ENCODE measurements at regions not wholly inside any gene's neighbourhood (a gene's known extent, or its start where the extent isn't known, plus 50 kb on each side); places are given as distances from the start of the nearest gene placed in this dataset.

DNA sequence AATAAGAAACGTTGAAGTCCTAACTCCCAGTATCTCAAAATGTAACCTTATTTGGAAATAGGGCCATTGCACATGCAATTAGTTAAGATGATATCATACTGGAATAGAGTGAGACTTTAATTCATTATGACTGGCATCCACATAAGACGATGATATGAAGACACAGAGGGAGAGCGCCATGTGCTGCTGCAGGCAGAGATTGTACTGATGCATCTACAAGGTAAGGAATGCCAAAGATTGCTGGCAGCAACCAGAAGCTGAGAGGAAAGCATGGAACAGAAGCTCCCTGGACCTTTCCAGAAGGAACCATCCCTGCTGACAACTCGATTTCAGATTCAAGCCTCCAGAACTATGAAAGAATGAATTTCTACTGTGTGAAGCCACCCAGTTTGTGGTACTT, 697.0 kb upstream of the INTU start:
- ChIA-PET POLR2A (no interaction called here), CTCF (no interaction called here)
- no peaks in the 10 kb centered on the region for H3K4me1 ChIP-seq (ENCODE audit: insufficient read depth, low read length)
- Mint-ChIP-seq H3K4me3 (no peak overlapping the region), H3K4me1 (no peaks in the 10 kb centered on the region), H3K36me3 (no peaks in the 10 kb centered on the region), H3K9me3 (peaks cover 3 to 15% (median 7%) of the 10 kb centered on the region in 5 donors), H3K27ac (no peak overlapping the region), H3K27me3 (no peaks in the 10 kb centered on the region)
- no peak overlapping the region for H3K4me3 ChIP-seq (ENCODE audit: low read length)
- no peaks in the 10 kb centered on the region for H3K9me3 ChIP-seq (ENCODE audit: low read length)
- H3K27ac ChIP-seq (ENCODE audit: low read depth, low read length) = no peak overlapping the region
- DNase-seq = no peak
- no peaks in the 10 kb centered on the region for H3K27me3 ChIP-seq (ENCODE audit: insufficient read depth, low read length, poor library complexity, severe bottlenecking)
- no peaks in the 10 kb centered on the region for H3K36me3 ChIP-seq (ENCODE audit: insufficient read depth, low read length)

DNA sequence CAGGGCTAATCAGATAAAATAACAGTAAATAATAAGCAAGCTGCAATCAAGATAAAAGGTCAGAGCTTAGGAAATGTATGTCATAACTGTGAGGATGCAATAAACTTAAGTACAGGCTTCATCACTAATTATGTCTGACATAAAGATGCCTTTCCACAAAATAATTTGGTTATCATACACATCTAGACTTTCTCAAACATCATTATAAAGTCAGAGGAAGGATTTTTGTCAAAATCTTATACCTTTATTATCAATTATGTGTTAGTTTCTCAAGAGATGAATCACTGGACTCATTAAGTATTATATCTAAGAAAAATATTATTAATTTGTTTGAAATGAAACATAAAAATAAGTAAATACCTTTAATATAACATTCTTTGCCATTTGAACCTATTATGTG, 695.4 kb upstream of the INTU start:
- H3K27me3 Mint-ChIP-seq = no peaks in the 10 kb centered on the region
- peaks cover 3 to 15% (median 8%) of the 10 kb centered on the region in 5 donors for H3K9me3 Mint-ChIP-seq

DNA sequence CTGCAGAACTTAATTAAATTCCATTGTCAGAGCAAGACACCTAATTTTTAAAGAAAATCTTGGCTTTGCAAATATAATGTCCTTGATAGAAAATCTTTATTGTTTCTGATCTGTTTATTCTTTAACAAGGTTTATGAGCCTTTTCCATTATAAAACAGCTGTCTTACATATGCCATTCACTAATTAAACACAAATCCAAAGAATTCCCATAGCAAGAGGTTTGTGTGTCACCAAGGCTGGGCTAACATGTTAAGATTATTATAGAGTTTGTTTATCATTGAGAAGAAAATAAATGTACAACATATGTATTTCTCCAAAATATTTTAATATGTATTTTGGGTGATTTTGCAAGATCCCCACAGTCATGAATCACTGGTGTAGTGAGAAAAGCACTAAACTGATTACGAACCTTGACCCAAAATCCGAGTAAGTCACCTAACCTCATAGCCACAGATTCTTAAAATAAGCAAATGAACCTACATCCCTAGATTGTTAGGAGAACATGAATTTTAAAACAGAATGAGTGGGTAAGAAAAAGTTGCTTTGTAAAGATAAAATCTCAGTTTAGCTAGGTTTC, 694.8 kb upstream of the INTU start:
- Histone ChIP-seq H3K27ac (ENCODE audit: low read depth, low read length) (no peak overlapping the region), H3K4me3 (ENCODE audit: low read length) (no peak overlapping the region), H3K36me3 (ENCODE audit: insufficient read depth, low read length) (no peaks in the 10 kb centered on the region), H3K9me3 (ENCODE audit: low read length) (no peaks in the 10 kb centered on the region), H3K27me3 (ENCODE audit: insufficient read depth, low read length, poor library complexity, severe bottlenecking) (no peaks in the 10 kb centered on the region), H3K4me1 (ENCODE audit: insufficient read depth, low read length) (no peaks in the 10 kb centered on the region)
- Mint-ChIP-seq H3K4me3 (no peak overlapping the region), H3K27ac (no peak overlapping the region), H3K9me3 (peaks cover 3 to 15% (median 8%) of the 10 kb centered on the region in 5 donors), H3K27me3 (no peaks in the 10 kb centered on the region), H3K4me1 (no peaks in the 10 kb centered on the region), H3K36me3 (no peaks in the 10 kb centered on the region)
- CTCF ChIA-PET = no interaction called here
- POLR2A ChIA-PET = no interaction called here
- no peak for DNase-seq

More for the DNA sequence above, 695.4 kb upstream of the INTU start:
- H3K4me1 ChIP-seq (ENCODE audit: insufficient read depth, low read length) = no peaks in the 10 kb centered on the region
- no peaks in the 10 kb centered on the region for H3K4me1 Mint-ChIP-seq
- no peak for DNase-seq
- H3K9me3 ChIP-seq (ENCODE audit: low read length) = no peaks in the 10 kb centered on the region
- no peak overlapping the region for H3K27ac Mint-ChIP-seq
- no peaks in the 10 kb centered on the region for H3K36me3 Mint-ChIP-seq
- CTCF ChIA-PET = no interaction called here
- H3K27me3 ChIP-seq (ENCODE audit: insufficient read depth, low read length, poor library complexity, severe bottlenecking) = no peaks in the 10 kb centered on the region
- no peak overlapping the region for H3K27ac ChIP-seq (ENCODE audit: low read depth, low read length)
- H3K36me3 ChIP-seq (ENCODE audit: insufficient read depth, low read length) = no peaks in the 10 kb centered on the region
- POLR2A ChIA-PET = no interaction called here
- no peak overlapping the region for H3K4me3 Mint-ChIP-seq
- H3K4me3 ChIP-seq (ENCODE audit: low read length) = no peak overlapping the region

DNA sequence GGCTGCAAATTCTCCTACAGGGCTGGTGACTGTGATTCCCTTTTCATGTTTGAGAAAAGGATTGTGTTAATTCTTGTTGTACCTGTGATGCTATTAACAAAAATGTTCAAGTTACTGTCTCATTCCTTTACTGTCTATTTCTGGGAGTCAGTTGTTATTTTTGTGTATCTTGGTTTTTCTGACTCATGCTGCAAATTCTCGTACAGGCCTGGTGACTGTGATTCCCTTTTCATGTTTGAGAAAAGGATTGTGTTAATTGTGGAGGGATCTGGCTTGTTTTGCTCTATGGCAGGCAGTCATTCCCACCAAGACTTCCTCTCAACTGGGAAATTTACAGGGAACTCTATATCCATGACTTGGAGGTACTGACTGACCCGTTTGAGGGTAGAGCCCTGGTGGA, 693.4 kb upstream of the INTU start:
- CTCF ChIA-PET = no interaction called here

DNA sequence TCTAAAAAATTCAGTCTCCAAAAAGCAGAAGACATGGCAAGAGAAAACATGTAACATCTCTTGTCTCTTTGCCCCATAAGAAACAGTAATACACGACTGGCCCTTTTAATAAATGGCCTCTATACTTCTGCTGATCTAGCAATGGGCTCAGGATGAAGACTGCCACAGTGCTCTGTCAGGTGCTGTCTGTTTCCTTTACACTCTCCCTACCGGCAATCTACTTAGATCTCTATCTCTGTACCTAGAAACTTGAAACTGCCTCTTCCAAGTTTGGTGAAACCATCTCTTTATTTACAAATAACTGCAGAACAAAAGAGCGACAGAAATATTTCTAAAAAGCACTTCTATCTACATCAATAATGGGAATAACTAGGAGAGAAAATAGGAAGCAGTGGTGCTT, 685.2 kb upstream of the INTU start:
- no peak for DNase-seq
- Mint-ChIP-seq H3K4me1 (no peaks in the 10 kb centered on the region), H3K4me3 (no peak overlapping the region), H3K36me3 (no peaks in the 10 kb centered on the region), H3K27me3 (no peaks in the 10 kb centered on the region), H3K27ac (no peak overlapping the region), H3K9me3 (peaks cover 0 to 14% (median 2%) of the 10 kb centered on the region in 5 donors)
- ChIA-PET CTCF (no interaction called here), POLR2A (no interaction called here)
- Histone ChIP-seq H3K4me3 (ENCODE audit: low read length) (no peak overlapping the region), H3K27me3 (ENCODE audit: insufficient read depth, low read length, poor library complexity, severe bottlenecking) (no peaks in the 10 kb centered on the region), H3K27ac (ENCODE audit: low read depth, low read length) (no peak overlapping the region), H3K9me3 (ENCODE audit: low read length) (no peaks in the 10 kb centered on the region), H3K36me3 (ENCODE audit: insufficient read depth, low read length) (no peaks in the 10 kb centered on the region), H3K4me1 (ENCODE audit: insufficient read depth, low read length) (no peaks in the 10 kb centered on the region)

More for the DNA sequence above, 693.4 kb upstream of the INTU start:
- Histone ChIP-seq H3K27ac (ENCODE audit: low read depth, low read length) (no peak overlapping the region), H3K9me3 (ENCODE audit: low read length) (no peaks in the 10 kb centered on the region), H3K4me1 (ENCODE audit: insufficient read depth, low read length) (no peaks in the 10 kb centered on the region), H3K36me3 (ENCODE audit: insufficient read depth, low read length) (no peaks in the 10 kb centered on the region), H3K4me3 (ENCODE audit: low read length) (no peak overlapping the region), H3K27me3 (ENCODE audit: insufficient read depth, low read length, poor library complexity, severe bottlenecking) (no peaks in the 10 kb centered on the region)
- H3K36me3 Mint-ChIP-seq = no peaks in the 10 kb centered on the region
- H3K27ac Mint-ChIP-seq = no peak overlapping the region
- no peak overlapping the region for H3K4me3 Mint-ChIP-seq
- POLR2A ChIA-PET = no interaction called here
- no peaks in the 10 kb centered on the region for H3K27me3 Mint-ChIP-seq
- no peak for DNase-seq
- peaks cover 3 to 12% (median 8%) of the 10 kb centered on the region in 5 donors for H3K9me3 Mint-ChIP-seq
- no peaks in the 10 kb centered on the region for H3K4me1 Mint-ChIP-seq

DNA sequence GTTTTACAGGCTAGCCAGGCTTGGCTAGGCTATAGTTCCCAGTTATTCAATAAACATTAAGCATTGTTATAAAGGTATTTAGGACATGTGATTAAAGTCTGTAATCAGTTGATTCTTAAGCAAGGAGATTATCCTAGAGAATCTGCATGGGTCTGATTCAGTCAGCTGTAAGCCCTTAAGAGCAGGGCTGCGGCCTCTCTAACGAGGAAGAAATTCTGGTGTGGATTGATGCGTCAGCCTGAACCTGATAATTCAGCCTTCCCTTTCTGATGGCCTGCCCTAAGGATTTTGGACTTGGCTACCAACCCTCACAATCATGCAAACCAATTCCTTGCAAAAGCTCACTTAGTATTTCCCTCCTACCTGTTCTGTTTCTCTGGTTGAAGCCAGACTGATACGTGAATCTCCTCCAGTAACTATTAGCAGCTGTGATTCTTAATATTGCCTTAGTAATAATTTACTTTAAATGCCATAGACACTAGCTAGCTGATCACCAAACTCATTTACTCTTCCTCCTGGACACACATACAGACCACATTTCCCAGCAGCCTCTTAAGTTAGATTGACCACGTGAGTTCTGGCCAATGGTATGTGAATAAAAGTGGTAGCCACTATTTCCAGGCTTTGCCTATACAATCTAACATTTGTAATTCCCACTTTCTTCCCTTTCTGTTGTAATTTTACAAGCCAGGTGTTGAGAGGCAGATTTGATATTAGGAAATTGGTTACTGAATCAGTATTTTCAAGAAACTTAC, 678.0 kb upstream of the INTU start:
- Mint-ChIP-seq H3K4me3 (no peak overlapping the region), H3K4me1 (no peaks in the 10 kb centered on the region), H3K27me3 (peaks cover 0 to 1% of the 10 kb centered on the region in 2 donors), H3K36me3 (no peaks in the 10 kb centered on the region), H3K9me3 (peaks cover 0 to 21% (median 10%) of the 10 kb centered on the region in 5 donors), H3K27ac (no peak overlapping the region)
- H3K4me1 ChIP-seq (ENCODE audit: insufficient read depth, low read length) = no peaks in the 10 kb centered on the region
- no peak overlapping the region for H3K27ac ChIP-seq (ENCODE audit: low read depth, low read length)
- no peaks in the 10 kb centered on the region for H3K36me3 ChIP-seq (ENCODE audit: insufficient read depth, low read length)
- H3K9me3 ChIP-seq (ENCODE audit: low read length) = no peaks in the 10 kb centered on the region
- no peak for DNase-seq
- CTCF ChIA-PET = no interaction called here
- POLR2A ChIA-PET = no interaction called here
- H3K27me3 ChIP-seq (ENCODE audit: insufficient read depth, low read length, poor library complexity, severe bottlenecking) = no peaks in the 10 kb centered on the region
- H3K4me3 ChIP-seq (ENCODE audit: low read length) = no peak overlapping the region

DNA sequence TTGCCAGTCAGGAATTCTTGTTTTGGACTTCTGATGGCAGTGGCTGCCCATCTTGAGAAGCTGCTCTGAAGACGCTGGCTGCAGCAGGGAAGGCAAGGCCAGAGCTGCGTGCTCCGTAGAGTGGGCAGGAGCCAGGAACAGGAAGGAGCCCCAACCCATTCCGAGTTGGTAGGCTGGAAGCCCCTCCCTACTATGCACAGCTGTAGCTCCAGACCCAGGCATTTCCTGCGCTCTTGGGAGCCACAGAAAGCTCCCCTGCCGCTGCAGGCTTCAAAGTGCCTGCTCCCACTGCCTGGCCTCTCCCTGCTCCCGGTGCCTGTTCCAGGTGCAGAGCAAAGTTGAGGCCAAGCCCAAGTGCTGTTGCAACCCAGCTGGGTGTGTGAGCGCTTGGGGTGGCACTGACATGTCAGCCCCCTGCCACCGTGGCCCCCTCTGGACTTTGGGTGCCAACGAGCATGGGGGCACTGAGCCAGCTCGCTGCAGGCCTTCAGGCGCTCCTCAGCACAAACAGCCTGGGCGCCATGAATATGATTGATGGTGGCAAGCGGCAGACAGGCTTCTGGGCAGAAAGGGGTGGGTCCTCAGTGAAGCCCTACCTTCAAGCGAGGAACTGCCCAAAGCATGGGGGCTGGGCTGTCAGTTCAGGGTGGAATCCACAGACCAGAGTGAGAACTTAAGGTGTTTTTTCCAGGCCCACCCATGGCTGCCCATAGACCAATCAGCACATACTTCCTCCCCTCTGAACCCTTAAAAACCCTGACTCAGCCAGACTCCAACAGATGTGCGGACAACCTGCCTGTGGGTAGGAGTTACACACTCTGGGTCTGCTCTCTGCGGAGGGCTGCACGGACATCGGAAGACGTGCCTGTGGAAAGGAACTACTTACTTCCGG, 677.2 kb upstream of the INTU start:
- no peak overlapping the region for H3K4me3 ChIP-seq (ENCODE audit: low read length)
- ChIA-PET CTCF (no interaction called here), POLR2A (no interaction called here)
- no peaks in the 10 kb centered on the region for H3K36me3 ChIP-seq (ENCODE audit: insufficient read depth, low read length)
- DNase-seq = no peak
- H3K9me3 ChIP-seq (ENCODE audit: low read length) = no peaks in the 10 kb centered on the region
- Mint-ChIP-seq H3K4me1 (no peaks in the 10 kb centered on the region), H3K36me3 (no peaks in the 10 kb centered on the region), H3K27ac (no peak overlapping the region), H3K9me3 (peaks cover 0 to 21% (median 10%) of the 10 kb centered on the region in 5 donors), H3K4me3 (no peak overlapping the region), H3K27me3 (peaks cover 0 to 1% of the 10 kb centered on the region in 2 donors)
- no peaks in the 10 kb centered on the region for H3K4me1 ChIP-seq (ENCODE audit: insufficient read depth, low read length)
- peak overlapping the region; percentile 24 for H3K27ac ChIP-seq (ENCODE audit: low read depth, low read length)
- no peaks in the 10 kb centered on the region for H3K27me3 ChIP-seq (ENCODE audit: insufficient read depth, low read length, poor library complexity, severe bottlenecking)

DNA sequence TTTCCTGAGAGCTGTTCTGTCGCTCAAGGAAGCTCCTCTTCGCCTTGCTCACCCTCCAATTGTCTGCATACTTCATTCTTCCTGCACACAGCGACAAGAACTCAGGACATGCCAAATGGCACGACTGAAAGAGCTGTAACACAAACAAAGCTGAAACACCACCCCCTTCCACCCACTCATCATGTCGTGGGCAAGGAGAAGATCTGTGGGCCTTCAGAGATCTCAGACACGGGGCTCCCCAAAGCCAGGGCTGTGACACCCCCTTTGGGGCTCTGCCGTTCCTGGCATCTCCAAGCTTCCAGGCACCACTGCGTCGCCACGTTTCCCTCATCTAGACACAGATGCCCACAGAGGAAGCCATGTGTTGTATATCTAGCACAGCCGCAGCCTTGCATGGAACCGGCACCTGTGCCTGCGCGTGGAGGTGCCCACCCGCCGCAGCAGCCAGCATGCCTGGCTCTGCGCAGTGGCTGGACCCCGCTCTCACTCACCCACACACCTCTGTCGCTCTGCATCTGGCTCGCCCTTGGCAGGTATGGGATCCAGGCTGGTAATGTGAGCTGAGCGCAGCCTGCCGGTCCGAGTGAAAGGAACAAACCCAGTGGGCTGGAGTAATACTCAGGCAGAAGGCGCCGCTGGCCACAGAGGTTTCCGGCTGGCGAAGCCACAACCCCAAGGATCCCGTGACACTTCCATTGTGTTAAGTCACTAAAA, 676.4 kb upstream of the INTU start:
- H3K9me3 Mint-ChIP-seq = peaks cover 0 to 21% (median 10%) of the 10 kb centered on the region in 5 donors
- H3K4me1 ChIP-seq (ENCODE audit: insufficient read depth, low read length) = no peaks in the 10 kb centered on the region
- no peaks in the 10 kb centered on the region for H3K4me1 Mint-ChIP-seq
- H3K36me3 Mint-ChIP-seq = no peaks in the 10 kb centered on the region
- peaks cover 0 to 1% of the 10 kb centered on the region in 2 donors for H3K27me3 Mint-ChIP-seq
- H3K4me3 Mint-ChIP-seq = no peak overlapping the region
- peak overlapping the region; percentile 24 for H3K27ac ChIP-seq (ENCODE audit: low read depth, low read length)
- ChIA-PET POLR2A (no interaction called here), CTCF (no interaction called here)
- no peaks in the 10 kb centered on the region for H3K9me3 ChIP-seq (ENCODE audit: low read length)
- no peak for DNase-seq
- no peaks in the 10 kb centered on the region for H3K36me3 ChIP-seq (ENCODE audit: insufficient read depth, low read length)
- no peak overlapping the region for H3K4me3 ChIP-seq (ENCODE audit: low read length)
- H3K27ac Mint-ChIP-seq = no peak overlapping the region
- H3K27me3 ChIP-seq (ENCODE audit: insufficient read depth, low read length, poor library complexity, severe bottlenecking) = no peaks in the 10 kb centered on the region
